B cell (primary cell): ENCODE measurements at regions not wholly inside any gene's neighbourhood (a gene's known extent, or its start where the extent isn't known, plus 50 kb on each side); places are given as distances from the start of the nearest gene placed in this dataset.

Experiments
- ATAC-seq: fragments of 200-7000 bp; cut with Tn5 transposase; one replicate; pipeline ENCODE4 v1.10.0; 2021; ENCODE audit warnings: low read depth, mild to moderate bottlenecking, moderate number of reproducible peaks, moderate library complexity
- CTCF ChIA-PET: fragments of 350-600 bp; sonication (Branson Sonifier 250); formaldehyde crosslinking; loops from one replicate; lab custom pipeline; 2021; ENCODE audit warnings: antibody characterized with exemption, inconsistent platforms; lab: Charles Lee
- POLR2A ChIA-PET: fragments of 350-600 bp; sonication (Branson Sonifier 250); formaldehyde crosslinking; loops from one replicate; lab custom pipeline; 2021; ENCODE audit warnings: antibody characterized with exemption; lab: Charles Lee
- DNase-seq: peaks from one replicate; pipeline ENCODE4 v3.0.0; 2013
- H2AFZ ChIP-seq: 2 replicates; pipeline ENCODE4 v1.6.1; 2012; ENCODE audit warnings: mild to moderate bottlenecking, low read depth, low read length; ENCODE audit not compliant: insufficient read depth, poor library complexity, severe bottlenecking
- H3K27ac ChIP-seq, 2 donors: 1 replicate in 1 of 2; 2 replicates in 1 of 2; pipeline ENCODE4 v1.5.1; 2012 to 2013; ENCODE audit warnings: low read length in 2 of 2, mild to moderate bottlenecking in 2 of 2, moderate library complexity in 1 of 2
- H3K27me3 ChIP-seq, 4 experiments: fragments of 200-600 bp in 1 of 4; sonication (generic) in 1 of 4; replicated peaks in 1 of 4; 1 replicate in 2 of 4; 2 replicates in 2 of 4; pipeline versions ENCODE4 v1.6.1 to v1.7.0; 2013 to 2016; ENCODE audit warnings: low read length in 3 of 4, mild to moderate bottlenecking in 2 of 4, mixed read lengths in 1 of 4, moderate library complexity in 1 of 4; ENCODE audit not compliant: insufficient read depth in 4 of 4, control insufficient read depth in 3 of 4; ENCODE audit errors: control extremely low read depth in 1 of 4
- H3K36me3 ChIP-seq, 2 experiments: replicated peaks in 1 of 2; 1 replicate in 1 of 2; 2 replicates in 1 of 2; pipeline versions ENCODE4 v1.6.1 to v1.7.1; 2013; ENCODE audit warnings: low read length in 1 of 2; ENCODE audit not compliant: insufficient read depth in 2 of 2, control insufficient read depth in 1 of 2; ENCODE audit errors: control extremely low read depth in 1 of 2, extremely low read depth in 1 of 2
- H3K4me1 ChIP-seq, 2 donors: fragments of 200-600 bp in 1 of 2; sonication (generic) in 1 of 2; 1 replicate in 1 of 2; 2 replicates in 1 of 2; pipeline versions ENCODE4 v1.5.1 to v1.6.1; 2013 to 2017; ENCODE audit warnings: low read length in 2 of 2; ENCODE audit not compliant: control insufficient read depth in 2 of 2, insufficient read depth in 2 of 2
- H3K4me2 ChIP-seq: replicated peaks from 2 replicates; pipeline ENCODE3; 2012; ENCODE audit warnings: mild to moderate bottlenecking, low read depth, low read length; ENCODE audit not compliant: poor library complexity, severe bottlenecking
- H3K4me3 ChIP-seq, 5 experiments: fragments of 200-600 bp in 1 of 5; sonication (generic) in 1 of 5; 1 replicate in 3 of 5; 2 replicates in 2 of 5; pipeline versions ENCODE4 v1.5.1 to v1.7.0; 2011 to 2016; ENCODE audit warnings: low read length in 4 of 5, mild to moderate bottlenecking in 4 of 5, low read depth in 2 of 5, control low read depth in 1 of 5, moderate library complexity in 1 of 5; ENCODE audit not compliant: insufficient read depth in 1 of 5; ENCODE audit errors: control extremely low read depth in 1 of 5, extremely low read depth in 1 of 5
- H3K79me2 ChIP-seq: fragments of 200-600 bp; sonication (generic); one replicate; pipeline ENCODE4 v1.6.0; 2016; ENCODE audit warnings: low read length; ENCODE audit not compliant: control insufficient read depth, insufficient read depth
- H3K9ac ChIP-seq: fragments of 200-600 bp; sonication (generic); 2 replicates; pipeline ENCODE4 v1.6.1; 2017; ENCODE audit warnings: mild to moderate bottlenecking, low read length, moderate library complexity
- H3K9me3 ChIP-seq, 3 donors: one replicate each; pipeline versions ENCODE4 v1.6.1 to v1.7.1; 2013; ENCODE audit warnings: low read length in 2 of 3; ENCODE audit not compliant: control insufficient read depth in 2 of 3, insufficient read depth in 1 of 3; ENCODE audit errors: control extremely low read depth in 1 of 3
- H4K20me1 ChIP-seq: 2 replicates; pipeline ENCODE4 v1.6.0; 2012; ENCODE audit warnings: mild to moderate bottlenecking, low read length; ENCODE audit not compliant: insufficient read depth, control insufficient read depth, poor library complexity, severe bottlenecking
- H3K27ac Mint-ChIP-seq: one replicate; pipeline ENCODE4 v1.8.0; 2021; ENCODE audit warnings: mixed read lengths
- H3K27me3 Mint-ChIP-seq: one replicate; pipeline ENCODE4 v1.8.0; 2021; ENCODE audit warnings: mixed read lengths
- H3K4me1 Mint-ChIP-seq: one replicate; pipeline ENCODE4 v1.8.0; 2021; ENCODE audit warnings: mixed read lengths
- H3K4me3 Mint-ChIP-seq: one replicate; pipeline ENCODE4 v1.8.0; 2021; ENCODE audit warnings: mixed read lengths
- H3K9me3 Mint-ChIP-seq: one replicate; pipeline ENCODE4 v1.8.0; 2022; ENCODE audit warnings: mixed read lengths; ENCODE audit not compliant: insufficient read depth
- EZH2 ChIP-seq: IDR thresholded peaks from 2 replicates; pipeline ENCODE4 v1.6.1; 2012; ENCODE audit warnings: borderline replicate concordance, low read depth, mild to moderate bottlenecking, moderate library complexity, low read length; ENCODE audit not compliant: insufficient read depth, poor library complexity, severe bottlenecking
- WGBS: methylation state at CpG from one replicate; pipeline ENCODE4 v1.1.5; 2013; ENCODE audit warnings: missing lambda C conversion rate; ENCODE audit not compliant: insufficient coverage; 5-methylcytosine and 5-hydroxymethylcytosine counted together
- intact Hi-C: fragments of 100-400 bp; cut with micrococcal nuclease; formaldehyde crosslinking; loops from one replicate; pipeline ENCODE4 v1.10.0; 2022
- TF ChIP-seq, protein P1 (sequence below): fragments of 200-600 bp; IDR thresholded peaks from one replicate; pipeline ENCODE4 v1.8.0; 2022; ENCODE audit warnings: antibody characterized with exemption, mild to moderate bottlenecking

DNA sequence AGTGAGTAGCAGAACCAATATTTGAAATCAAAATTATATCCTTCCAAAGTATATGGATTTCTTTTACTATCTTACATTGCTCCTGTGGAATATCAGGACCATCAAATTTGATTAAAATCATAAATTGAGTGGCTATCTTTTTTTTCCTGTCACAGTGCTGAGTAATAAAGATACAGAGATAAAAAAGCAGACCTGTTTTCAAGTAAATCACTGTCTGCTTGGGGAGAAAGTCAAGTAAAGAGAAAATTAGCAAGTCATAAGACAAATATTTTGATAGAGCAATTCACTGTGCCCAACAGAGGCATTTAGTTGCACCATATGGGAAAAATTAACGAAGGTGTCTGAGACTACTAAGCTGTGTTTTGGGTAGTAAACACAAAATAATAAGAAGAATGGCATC lies 933.7 kb downstream of the NTRK3 start:
- Mint-ChIP-seq H3K9me3 (peaks cover 3% of the 10 kb centered on the region), H3K4me1 (no peaks in the 10 kb centered on the region), H3K27ac (no peak overlapping the region), H3K4me3 (no peak overlapping the region), H3K27me3 (no peaks in the 10 kb centered on the region)
- H3K27me3 ChIP-seq = no peaks in the 10 kb centered on the region
- H3K9me3 ChIP-seq = no peaks in the 10 kb centered on the region
- H3K4me2 ChIP-seq = no peak overlapping the region
- H3K4me3 ChIP-seq = no peak overlapping the region
- CTCF ChIA-PET = no interaction called here
- H4K20me1 ChIP-seq = no peaks in the 10 kb centered on the region
- DNase-seq (no peak), ATAC-seq (no peak)
- H3K4me1 ChIP-seq = no peaks in the 10 kb centered on the region
- no peak overlapping the region for H3K9ac ChIP-seq
- no peaks in the 10 kb centered on the region for H3K36me3 ChIP-seq
- TF ChIP-seq, protein P1, sequence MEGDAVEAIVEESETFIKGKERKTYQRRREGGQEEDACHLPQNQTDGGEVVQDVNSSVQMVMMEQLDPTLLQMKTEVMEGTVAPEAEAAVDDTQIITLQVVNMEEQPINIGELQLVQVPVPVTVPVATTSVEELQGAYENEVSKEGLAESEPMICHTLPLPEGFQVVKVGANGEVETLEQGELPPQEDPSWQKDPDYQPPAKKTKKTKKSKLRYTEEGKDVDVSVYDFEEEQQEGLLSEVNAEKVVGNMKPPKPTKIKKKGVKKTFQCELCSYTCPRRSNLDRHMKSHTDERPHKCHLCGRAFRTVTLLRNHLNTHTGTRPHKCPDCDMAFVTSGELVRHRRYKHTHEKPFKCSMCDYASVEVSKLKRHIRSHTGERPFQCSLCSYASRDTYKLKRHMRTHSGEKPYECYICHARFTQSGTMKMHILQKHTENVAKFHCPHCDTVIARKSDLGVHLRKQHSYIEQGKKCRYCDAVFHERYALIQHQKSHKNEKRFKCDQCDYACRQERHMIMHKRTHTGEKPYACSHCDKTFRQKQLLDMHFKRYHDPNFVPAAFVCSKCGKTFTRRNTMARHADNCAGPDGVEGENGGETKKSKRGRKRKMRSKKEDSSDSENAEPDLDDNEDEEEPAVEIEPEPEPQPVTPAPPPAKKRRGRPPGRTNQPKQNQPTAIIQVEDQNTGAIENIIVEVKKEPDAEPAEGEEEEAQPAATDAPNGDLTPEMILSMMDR = no peak
- H3K27ac ChIP-seq = no peak overlapping the region
- POLR2A ChIA-PET = no interaction called here
- H3K79me2 ChIP-seq = no peaks in the 10 kb centered on the region
- no peak overlapping the region for H2AFZ ChIP-seq
- intact Hi-C loops = no loop called here
- no CpG with 5 or more reads among the region's 1 CpG for WGBS

- Mint-ChIP-seq H3K9me3 (peaks cover 3% of the 10 kb centered on the region), H3K4me3 (no peak overlapping the region), H3K27ac (no peak overlapping the region), H3K4me1 (no peaks in the 10 kb centered on the region), H3K27me3 (no peaks in the 10 kb centered on the region)
- POLR2A ChIA-PET = no interaction called here
- Histone ChIP-seq H3K9me3 (no peaks in the 10 kb centered on the region), H3K4me2 (no peak overlapping the region), H3K4me1 (no peaks in the 10 kb centered on the region), H3K27me3 (no peaks in the 10 kb centered on the region), H3K79me2 (no peaks in the 10 kb centered on the region), H4K20me1 (no peaks in the 10 kb centered on the region), H3K27ac (no peak overlapping the region), H2AFZ (no peak overlapping the region), H3K9ac (no peak overlapping the region), H3K36me3 (no peaks in the 10 kb centered on the region), H3K4me3 (no peak overlapping the region)
- CTCF ChIA-PET = no interaction called here
- WGBS = no CpG with 5 or more reads among the region's 1 CpG
- intact Hi-C loops = no loop called here
- no peak for DNase-seq
- ATAC-seq = no peak
- no peak for TF ChIP-seq EZH2
- TF ChIP-seq, protein P1 = no peak
Measured at GRCh38 chr15:87322265-87322664, 934.3 kb downstream of the NTRK3 start.
